Activated CD4-positive, alpha-beta T cell treated with anti-CD3 and anti-CD28 coated beads for 48 hours (primary cell): ENCODE measurements at regions not wholly inside any gene's neighbourhood (a gene's known extent, or its start where the extent isn't known, plus 50 kb on each side); places are given as distances from the start of the nearest gene placed in this dataset.
"Not testable (repeated sequence)": the region's sequence is repeated elsewhere in the genome, so short reads cannot be mapped to it uniquely, and the experiment has no call there.

Experiments
- DNase-seq: peaks from one replicate; pipeline ENCODE4 v3.0.0-alpha.2; 2020

DNA sequence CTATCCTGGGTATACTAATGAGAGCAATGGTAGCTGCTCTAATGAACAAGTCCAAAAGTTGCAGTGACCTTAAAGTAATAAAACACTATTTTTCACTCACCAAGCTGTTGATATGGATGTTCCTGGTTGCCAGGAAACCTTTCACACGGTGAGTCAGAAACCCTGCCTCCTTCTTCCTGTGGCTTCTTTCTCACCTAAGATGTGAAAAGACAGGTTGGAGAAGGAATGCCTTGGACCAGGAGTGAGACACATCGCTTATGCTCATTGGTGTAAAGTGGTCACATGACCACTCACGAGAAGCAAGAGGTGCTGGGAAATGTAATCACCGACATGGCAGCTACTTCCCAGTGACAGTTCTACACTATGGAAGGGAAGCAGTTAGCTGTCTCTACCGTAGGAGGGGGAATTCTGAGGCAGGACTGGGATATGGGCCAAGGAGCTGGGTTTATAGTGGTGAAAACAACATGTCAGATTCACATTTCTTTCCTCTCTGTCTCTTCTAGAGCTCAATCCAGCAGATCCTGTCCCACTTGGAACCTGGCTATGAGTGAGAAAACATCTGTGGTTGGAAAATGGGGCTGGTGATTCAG is 320.4 kb upstream of the KLF4 start:
- DNase-seq: no peak

DNA sequence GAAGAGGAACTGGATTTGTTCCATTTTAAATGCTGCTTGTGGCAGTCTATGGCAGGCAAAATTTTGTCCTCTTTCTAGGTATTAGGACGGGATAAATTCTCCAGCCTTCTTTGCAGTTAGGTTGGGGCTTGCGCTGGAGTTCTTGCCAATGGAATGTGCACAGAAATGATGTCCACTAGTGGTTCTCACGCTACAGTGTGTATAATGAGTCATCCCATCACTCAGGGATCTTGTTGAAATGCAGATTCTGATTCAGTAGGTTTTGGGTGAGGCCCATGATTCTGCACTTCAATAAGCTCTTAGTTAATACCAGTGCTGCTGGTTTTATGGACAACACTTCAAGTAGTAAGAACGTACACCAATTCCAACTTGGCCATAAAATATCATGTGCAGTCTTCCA is 317.6 kb upstream of the KLF4 start:
- no peak for DNase-seq

DNA sequence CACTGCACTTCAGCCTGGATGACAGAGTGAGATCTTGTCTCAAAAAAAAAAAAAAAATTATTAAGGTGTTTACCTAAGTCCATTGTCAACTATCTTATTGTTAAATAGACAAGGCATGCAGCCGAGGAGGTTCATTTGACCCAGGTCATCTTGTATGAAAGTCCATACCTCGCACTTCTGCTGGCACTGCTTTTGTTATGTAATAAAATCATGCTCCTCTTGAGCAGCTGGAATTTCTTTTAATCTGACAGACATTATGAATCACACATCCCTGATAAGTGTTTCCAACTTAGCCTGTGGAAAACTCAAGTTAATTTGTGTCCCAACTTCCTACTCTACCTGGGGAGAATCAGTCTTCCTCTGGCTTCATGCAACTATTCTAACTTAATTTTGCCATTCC is 315.6 kb upstream of the KLF4 start:
- no peak for DNase-seq

DNA sequence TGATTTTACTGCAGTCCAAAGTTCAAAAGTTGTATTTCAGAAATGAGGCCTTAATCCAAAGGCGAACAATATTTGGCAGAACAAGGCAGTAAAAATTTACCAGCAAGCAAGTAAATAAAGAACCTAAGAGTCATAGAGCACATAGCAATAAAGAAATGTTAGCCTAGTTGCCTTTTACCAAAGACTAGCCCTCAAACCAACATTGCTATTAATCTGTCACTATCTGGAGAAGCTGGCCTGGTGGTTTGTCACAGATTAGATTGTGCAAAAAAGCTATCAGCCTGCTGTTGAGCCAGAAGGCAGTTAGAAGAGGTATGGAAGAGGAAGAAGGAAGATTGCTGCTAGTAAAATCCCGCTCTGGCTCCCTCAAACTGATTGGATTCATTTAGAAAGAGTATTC is 304.7 kb upstream of the KLF4 start:
- DNase-seq: no peak

DNA sequence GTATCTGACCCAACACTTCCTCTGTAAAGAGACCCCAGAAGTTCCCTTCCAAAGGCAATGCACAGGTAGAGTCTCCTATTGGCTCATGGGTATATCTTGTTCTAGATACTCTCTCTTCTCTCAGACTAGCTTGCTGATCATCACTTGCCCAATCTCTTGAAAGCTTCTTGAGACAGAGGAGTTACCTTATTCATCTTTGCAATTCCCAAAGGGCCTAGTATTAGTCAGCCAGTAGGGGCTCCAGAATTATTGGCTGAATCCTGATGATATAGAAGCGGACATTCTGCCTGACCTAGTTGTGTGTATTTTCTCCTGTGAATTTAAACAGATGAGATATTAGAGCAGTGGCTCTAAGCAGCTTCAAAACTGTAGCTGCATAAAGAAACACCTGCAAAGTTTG is 304.0 kb upstream of the KLF4 start:
- DNase-seq: no peak

DNA sequence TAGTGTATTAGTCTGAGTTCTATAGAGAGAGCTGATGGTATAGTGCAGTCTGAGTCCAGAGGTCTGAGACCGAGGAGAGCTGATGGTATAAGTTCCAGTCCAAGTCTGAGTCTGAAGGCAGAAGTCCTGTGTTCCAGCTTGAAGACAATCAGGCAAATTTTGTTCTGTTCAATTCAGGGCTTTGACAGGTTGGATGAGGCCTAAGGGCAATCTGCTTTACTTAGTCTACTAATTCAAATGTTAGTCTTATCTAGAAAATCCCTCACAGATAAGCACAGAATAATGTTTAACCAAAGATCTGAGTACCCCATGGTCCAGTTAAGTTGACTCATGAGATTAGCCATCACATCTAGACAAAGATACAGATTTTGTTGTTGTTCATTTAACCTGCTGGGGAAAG is 303.0 kb upstream of the KLF4 start:
- DNase-seq: no peak

DNA sequence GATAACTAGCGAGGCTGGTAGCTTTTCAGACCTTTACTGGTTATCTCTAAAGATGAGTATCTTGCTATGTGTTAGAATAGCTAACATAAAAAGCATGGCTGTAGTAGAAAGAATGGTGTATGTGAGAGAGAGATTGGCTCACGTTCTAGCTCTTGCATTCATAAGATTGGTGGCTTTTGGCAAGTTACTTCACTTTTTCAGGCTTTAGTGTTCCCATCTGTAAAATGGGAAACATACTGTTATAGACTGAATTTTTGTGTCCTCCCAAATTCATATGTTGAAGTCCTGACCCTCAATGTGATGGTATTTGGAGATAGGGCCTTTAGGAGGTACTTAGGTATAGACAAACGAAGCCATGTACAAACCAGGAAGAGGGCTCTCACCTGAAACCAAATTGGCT is 302.4 kb upstream of the KLF4 start:
- no peak for DNase-seq

DNA sequence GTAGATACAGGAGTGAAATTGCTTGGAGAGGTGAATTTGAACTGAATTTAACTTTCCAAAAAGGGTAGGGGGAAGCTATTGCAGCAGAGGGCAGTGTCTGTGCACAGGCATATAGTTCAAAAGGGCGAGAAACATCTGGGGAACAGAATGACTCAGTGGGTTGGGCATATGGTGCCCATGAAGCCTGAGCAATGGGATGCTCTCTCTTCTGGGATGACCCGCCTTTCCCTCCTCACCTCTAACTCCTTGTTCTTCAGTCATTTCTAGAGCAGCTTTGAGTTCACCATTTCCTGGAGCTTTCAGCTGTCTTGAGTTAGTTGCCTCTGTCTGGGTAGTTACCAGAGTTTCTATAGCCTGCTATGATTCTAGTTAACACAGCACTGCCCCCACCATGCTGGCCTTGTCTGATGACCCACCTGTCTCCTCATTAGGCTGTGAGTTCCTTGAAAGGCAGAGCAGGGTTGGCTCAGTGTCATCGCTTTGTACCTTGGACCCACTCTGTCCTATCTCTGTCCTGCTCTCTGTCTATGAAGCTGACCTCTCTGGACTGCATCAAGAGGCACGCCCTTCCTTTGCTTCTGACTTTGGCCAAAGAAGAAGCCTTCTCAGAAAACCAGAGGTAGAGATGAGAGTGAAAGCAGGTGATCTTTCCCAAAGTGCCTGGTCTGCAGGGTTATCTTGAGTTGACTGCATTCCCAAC is 299.6 kb upstream of the KLF4 start:
- no peak for DNase-seq

DNA sequence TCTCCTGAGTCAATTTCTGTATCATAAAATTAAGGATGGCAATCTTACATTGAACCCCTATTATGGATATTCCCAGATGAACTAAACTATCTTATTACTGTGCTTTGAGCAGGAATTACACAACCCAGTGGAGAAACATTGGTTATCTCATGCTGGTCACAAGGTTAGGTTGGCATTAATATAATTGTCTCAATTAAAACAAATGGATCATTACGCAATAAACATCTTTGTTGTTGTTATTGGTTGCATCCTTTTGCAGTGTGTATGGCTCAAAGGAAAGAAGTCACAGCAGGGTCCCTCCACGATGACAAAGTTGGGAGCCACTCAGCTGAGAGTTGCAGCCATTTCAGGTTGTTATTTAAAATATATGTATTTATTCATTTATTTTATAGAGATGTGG is 297.0 kb upstream of the KLF4 start:
- DNase-seq: no peak

DNA sequence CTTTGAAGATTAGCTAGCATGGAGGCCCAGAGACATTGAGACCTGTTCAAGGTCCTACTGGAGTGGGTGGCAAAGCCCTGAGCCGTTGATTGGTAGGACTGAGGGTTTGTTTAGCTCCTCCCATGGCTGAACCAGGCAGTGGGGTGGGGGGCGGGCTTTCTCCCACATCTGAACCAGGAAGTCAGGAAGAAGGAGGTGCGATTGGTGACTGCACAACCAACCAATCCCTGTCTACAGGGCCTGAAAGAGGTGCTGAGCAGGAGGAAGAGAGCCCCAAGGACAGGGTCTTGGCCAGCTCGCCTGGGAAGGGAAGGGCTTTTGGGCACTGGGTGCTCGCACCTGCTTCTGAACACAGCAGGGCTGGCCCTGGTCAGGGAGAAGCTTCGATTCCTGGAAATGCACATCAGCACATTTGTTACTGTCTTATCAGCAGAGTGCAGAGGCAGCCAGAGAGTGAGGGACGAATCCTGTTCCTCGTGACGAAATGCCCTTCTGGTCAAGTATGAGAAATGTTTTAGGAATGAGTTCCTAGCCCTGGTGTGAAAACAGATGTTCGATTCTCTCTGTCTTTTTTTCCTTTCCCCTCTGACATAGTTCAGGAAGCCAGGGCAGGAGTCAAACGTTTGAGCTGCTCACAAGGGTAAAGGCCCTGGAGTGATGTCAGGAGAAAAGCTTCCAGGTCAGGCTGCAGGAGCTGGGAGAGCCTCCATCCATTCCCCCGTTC is 294.8 kb upstream of the KLF4 start:
- no peak for DNase-seq

DNA sequence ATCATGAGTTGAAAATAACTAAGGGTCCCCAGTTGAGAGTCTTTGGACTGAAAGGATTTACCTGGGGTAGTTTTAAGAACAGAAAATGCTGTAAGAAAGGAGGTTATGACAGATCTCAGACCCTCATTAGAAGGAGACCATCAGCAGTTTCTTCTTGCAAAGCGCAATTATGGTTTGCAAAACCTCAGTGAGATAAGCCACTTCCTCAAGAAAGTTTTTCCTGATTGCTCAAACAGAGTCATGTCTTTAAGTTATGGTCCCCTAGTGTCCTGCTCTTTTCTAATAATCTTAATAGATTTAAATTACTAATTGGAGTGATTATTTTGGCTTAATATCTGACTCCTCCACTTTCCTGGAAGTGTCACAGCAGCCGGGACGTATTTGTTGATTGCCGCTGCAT is 293.2 kb upstream of the KLF4 start:
- DNase-seq: no peak

DNA sequence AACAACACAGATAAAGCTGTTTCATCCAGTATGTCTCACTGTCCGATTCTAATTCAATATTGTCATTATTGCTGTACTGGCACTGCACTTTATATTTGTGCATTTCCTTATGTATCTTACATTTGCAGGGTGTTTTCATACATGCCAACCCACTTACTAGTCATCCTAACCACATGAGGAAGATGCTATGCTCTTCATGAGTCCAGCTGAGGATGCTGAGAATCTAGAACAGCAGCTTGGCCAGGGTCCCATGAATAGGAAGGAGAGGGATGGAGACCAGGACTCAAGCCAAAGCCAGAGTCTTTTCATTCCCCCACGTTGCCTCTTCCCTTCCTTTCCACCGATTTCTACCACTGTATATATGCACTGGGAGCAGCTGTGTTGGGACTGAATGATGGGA is 292.8 kb upstream of the KLF4 start:
- no peak for DNase-seq

DNA sequence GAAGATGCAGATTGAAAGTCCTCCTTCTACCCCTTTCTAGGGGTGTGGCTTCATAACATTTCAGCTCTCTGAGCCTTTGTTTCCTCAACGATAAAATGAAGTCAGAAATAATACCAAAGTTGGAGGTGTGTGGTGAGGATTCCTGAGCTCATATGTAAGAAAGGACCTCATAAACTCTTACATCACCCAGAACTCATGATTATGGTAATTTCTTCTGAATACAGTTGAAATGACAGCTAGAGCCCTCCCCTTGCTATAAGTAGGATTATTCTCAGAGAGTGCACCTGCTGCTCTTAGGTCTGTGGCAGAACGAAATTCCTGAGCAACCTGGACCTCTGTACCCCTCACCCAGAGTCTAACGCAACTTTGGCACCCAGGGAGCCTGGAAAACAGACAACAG is 291.4 kb upstream of the KLF4 start:
- no peak for DNase-seq

DNA sequence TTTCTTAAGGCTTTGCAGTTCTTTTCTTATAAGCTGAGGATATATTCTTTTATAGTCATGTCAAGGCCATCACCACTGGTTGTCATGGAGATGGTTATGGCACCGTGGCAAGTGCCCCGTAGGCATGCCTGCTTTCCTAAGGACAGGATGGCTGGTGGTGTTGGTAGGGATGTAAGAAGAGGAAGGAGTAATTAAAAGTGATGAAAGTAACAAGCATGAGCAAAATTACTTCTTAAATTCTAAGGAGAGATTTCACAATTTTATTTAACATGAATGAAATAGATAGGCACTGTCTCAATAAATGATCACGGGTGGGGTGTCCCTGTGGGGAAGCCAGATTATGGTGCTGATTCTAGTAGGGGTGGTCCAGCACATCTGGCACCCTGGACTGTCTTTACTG is 290.2 kb upstream of the KLF4 start:
- DNase-seq: no peak

DNA sequence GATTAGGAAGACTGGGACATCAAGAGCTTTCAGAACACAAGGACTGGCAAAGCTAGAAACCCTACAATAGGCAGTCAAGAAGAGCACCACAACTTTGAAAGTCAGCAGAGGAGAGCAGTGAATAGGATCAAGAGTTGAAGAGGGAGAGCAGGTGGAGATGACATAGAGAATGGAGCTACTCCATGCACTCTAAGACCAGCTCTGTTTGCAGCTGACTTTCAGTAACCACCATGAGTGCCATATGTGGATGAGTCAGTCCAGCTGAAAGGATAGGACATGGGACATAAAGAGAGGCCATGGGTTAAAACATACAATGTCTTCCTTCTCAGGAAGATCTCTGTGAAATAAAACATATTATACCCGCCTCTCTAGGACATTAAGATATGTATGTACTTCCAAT is 289.1 kb upstream of the KLF4 start:
- no peak for DNase-seq

DNA sequence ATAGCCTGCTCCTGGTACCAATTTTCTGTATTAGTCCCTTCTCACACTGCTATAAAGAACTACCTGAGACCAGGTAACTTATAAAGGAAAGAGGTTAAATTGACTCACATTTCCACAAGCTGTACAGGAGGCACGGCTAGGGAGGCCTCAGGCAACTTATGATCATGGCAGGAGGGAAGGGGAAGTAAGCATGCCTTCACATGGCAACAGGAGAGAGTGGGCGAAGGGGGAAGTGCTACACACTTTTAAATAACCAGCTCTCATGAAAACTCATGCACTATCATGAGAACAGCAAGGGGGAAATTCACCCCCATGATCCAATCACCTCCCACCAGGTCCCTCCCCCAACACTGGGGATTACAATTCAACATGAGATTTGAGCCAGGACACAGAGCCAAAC is 284.5 kb upstream of the KLF4 start:
- not testable (repeated sequence) for DNase-seq

DNA sequence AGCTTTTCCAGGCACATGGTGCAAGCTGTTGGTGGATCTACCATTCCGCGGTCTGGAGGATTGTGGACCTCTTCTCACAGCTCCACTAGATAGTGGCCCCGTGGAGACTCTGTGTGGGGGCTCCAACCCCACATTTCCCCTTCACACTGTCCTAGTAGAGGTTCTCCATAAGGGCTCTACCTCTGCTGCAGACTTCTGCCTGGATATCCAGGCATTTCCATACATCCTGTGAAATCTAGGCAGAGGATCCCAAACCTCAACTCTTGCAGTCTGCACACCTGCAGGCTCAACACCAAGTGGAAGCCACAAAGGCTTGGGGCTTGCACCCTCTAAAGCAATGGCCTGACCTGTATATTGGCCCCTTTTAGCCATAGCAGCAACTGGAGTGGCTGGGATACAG is 283.4 kb upstream of the KLF4 start:
- no peak for DNase-seq

DNA sequence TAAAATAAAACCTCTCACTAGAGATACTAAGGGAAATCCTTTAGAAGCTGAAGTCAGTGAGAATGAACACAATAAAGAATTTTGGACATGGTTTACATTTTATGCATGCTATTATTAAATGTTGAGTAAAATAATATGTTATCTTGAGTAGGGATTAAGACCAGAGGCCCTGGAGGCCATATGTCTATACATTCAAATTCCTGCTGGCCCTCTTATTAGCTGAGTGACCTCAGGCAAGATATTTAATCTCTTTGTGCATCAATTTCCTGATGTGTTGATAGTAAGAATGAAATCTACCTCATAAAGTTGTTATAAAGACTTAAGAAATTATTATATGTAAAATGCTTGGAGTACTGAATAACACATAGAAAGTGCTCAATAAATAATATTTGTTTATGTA is 281.1 kb upstream of the KLF4 start:
- DNase-seq: no peak

DNA sequence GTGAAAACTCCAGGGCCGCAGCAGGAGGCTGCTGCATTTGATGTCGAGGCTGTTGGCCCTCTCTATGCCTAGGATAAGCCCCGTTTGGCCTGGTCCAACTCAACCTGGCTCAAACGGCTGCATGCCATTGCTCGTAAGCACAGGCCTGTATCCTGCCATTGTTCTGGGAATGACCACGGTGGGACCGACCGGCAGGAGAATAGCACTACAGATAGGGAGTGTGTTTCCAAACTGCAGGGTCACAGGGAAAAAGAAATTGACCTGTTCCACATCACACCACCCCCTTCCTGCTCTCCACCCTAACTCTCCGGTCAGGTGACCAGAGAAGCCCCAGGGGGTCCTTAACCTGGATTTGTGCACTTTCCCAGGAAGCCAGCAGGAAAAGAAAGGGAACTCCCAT is 278.7 kb upstream of the KLF4 start:
- DNase-seq: no peak

DNA sequence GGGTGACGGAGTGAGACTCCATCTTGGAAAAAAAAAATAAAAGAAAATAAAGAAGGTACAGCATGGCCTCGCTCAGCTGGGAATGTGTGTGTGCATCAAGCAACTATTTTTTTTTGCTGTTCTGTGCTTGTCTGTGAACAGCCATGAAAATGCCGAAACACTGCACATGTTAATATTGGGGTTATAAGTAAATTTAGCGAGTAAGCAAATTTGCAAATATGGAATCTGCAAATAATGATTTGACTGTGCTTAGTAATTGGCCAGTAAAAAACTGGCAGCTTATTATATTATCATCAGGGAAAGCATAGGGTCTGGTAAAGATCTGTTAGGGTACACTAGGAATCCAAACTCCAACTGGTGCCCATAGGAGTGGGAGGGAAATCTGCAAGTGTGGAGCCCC is 278.1 kb upstream of the KLF4 start:
- no peak for DNase-seq

DNA sequence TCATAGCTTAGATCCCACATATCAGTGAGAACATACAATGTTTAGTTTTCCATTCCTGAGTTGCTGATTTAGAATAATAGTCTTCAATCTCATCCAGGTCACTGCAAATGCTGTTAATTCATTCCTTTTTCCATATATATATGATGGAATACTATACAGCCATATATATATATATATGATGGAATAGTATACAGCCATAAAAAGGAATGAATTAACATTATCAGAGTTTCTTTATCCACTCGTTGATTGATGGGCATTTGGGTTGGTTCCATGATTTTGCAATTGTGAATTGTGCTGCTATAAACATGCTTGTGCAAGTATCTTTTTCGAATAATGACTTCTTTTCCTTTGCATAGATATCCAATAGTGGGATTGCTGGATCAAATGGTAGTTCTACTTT is 273.9 kb upstream of the KLF4 start:
- DNase-seq: not testable (repeated sequence)

DNA sequence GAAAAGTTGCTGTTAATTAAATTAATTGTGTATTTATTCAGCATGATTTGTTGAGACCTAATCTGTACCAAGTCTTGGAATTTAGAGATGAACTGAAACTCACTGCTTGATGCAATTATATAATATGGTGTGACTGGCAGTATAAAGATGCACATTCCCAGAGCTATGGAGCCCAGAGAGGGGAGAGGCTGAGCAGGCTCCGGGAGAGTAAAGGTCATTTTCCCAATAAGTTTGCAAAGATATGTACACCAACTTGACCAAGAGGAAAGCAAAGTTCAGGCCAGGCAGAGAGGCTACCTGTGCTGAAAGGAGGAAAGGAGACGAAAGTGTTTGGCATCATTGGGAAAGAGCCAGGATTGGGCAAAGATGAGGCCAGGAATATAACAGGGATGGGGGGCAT is 271.7 kb upstream of the KLF4 start:
- DNase-seq: no peak

DNA sequence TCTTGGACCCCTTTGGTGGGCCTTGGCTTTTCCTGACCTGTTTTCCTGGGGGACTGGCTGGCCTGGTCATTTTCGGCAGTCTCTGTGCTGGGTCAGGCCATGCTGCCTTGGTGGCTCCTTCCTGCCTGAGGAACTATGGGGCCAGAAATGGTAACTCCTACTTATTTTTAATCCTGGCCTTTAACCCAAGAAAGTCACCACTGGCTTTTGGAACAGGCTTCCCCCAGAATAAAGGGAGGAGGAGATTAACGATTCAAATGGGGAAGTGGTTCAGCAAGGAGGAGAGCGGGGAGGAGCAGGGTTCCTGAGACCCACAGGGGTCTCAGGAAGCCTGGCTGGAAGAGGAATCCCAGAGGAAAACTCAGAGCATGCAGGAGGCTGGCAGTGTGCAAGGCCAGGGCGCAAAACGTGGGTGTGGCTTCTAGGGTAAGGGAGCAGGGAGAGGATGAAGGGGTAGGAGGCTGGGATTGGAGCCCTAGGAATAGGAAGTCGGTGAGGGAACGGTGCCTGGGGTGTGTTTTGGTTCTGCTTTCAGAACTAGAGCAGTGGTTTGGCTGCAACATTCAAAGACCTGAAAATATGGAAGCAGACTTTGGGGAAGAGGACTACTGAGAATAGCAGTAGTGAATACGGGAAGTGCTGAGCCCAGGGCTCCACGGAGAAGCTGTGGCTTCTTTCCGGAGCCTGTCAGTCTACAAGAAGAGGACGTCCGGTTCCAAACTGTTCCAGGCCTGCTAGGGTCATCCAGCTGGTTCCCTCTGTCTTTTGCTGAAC is 271.1 kb upstream of the KLF4 start:
- DNase-seq: no peak

DNA sequence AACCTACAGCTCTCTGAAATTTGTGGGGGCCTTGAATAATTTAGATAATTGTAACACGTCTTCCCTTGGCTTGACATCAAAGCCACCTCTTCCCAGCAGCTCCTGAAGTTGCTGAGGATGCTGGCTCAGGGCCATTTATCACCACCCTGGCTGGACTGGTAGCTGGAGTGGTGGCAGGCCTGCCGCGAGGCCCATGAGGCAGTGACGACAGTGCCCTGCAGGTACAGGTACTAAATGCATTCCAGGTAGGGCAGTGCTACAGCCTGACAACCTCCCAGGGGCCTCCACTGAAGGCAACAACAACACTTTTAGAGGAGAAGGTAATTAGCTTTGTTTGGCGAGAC is 270.2 kb upstream of the KLF4 start:
- no peak for DNase-seq
